WTC11 (cell line): ENCODE measurements at regions not wholly inside any gene's neighbourhood (a gene's known extent, or its start where the extent isn't known, plus 50 kb on each side); places are given as distances from the start of the nearest gene placed in this dataset.
"Not testable (repeated sequence)": the region's sequence is repeated elsewhere in the genome, so short reads cannot be mapped to it uniquely, and the experiment has no call there.

Experiments used
- ATF1 ChIP-seq: sonication (generic); formaldehyde crosslinking; IDR thresholded peaks from 2 replicates; pipeline ENCODE4 v1.8.1; 2023; ENCODE audit warnings: mild to moderate bottlenecking, moderate library complexity, missing genetic modification reagents
- CBFB ChIP-seq: sonication (generic); formaldehyde crosslinking; IDR thresholded peaks from 2 replicates; pipeline ENCODE4 v1.8.1; 2022; ENCODE audit warnings: mild to moderate bottlenecking, low read depth, missing genetic modification reagents
- CTCF ChIP-seq: fragments of 200-600 bp; IDR thresholded peaks from 2 replicates; pipeline ENCODE4 v1.8.0; 2022; ENCODE audit warnings: antibody characterized with exemption
- GABPB1 ChIP-seq: sonication (generic); formaldehyde crosslinking; IDR thresholded peaks from 2 replicates; pipeline ENCODE4 v1.8.1; 2023; ENCODE audit warnings: mild to moderate bottlenecking, missing genetic modification reagents
- MLX ChIP-seq: sonication (generic); formaldehyde crosslinking; IDR thresholded peaks from 2 replicates; pipeline ENCODE4 v1.8.1; 2023; ENCODE audit warnings: mild to moderate bottlenecking, missing genetic modification reagents, moderate library complexity
- MYBL2 ChIP-seq: sonication (generic); formaldehyde crosslinking; IDR thresholded peaks from 2 replicates; pipeline ENCODE4 v1.8.1; 2023; ENCODE audit warnings: mild to moderate bottlenecking, moderate library complexity, missing genetic modification reagents
- RELA ChIP-seq: sonication (generic); formaldehyde crosslinking; IDR thresholded peaks from 2 replicates; pipeline ENCODE4 v1.8.1; 2022; ENCODE audit warnings: missing genetic modification reagents, mild to moderate bottlenecking, borderline replicate concordance
- ZNF317 ChIP-seq: sonication (generic); formaldehyde crosslinking; IDR thresholded peaks from 2 replicates; pipeline ENCODE4 v1.8.1; 2023; ENCODE audit warnings: low read depth, mild to moderate bottlenecking, moderate library complexity, missing genetic modification reagents, borderline replicate concordance

- TF ChIP-seq CBFB (CRISPR knock-in tag); CTCF; GABPB1 (CRISPR knock-in tag); ZNF317 (CRISPR knock-in tag); RELA (CRISPR knock-in tag); MYBL2; ATF1 (CRISPR knock-in tag); MLX (CRISPR knock-in tag): not testable (repeated sequence)
Observed at GRCh38 chr5:103736343-103736742, 173.8 kb upstream of the NUDT12 start.
